ENCODE measurements at regions not wholly inside any gene's neighbourhood (a gene's known extent, or its start where the extent isn't known, plus 50 kb on each side); places are given as distances from the start of the nearest gene placed in this dataset.

GRCh38 chr11:106216281-106216680 is 138.8 kb downstream of the AASDHPPT start:
- DNase-seq, result no peak

- no peak for DNase-seq
These were observed 140.0 kb downstream of the AASDHPPT start for GRCh38 chr11:106217456-106217855.

GRCh38 chr11:106218106-106218505 is 140.6 kb downstream of the AASDHPPT start:
- DNase-seq, result no peak

GRCh38 chr11:106222626-106223025 is 145.2 kb downstream of the AASDHPPT start:
- DNase-seq, result no peak

GRCh38 chr11:106224172-106224571 is 146.7 kb downstream of the AASDHPPT start:
- DNase-seq, result no peak

- no peak for DNase-seq
These were observed 151.5 kb downstream of the AASDHPPT start for GRCh38 chr11:106228996-106229395.

GRCh38 chr11:106231591-106231990 is 154.1 kb downstream of the AASDHPPT start:
- no peak for DNase-seq

GRCh38 chr11:106233191-106233590 is 155.7 kb downstream of the AASDHPPT start:
- no peak for DNase-seq

GRCh38 chr11:106234794-106235193 is 157.3 kb downstream of the AASDHPPT start:
- DNase-seq, result no peak

GRCh38 chr11:106236295-106236694 is 158.8 kb downstream of the AASDHPPT start:
- DNase-seq, result no peak

GRCh38 chr11:106238704-106239360 is 161.4 kb downstream of the AASDHPPT start:
- no peak for DNase-seq

- DNase-seq, result no peak
These were observed 164.3 kb downstream of the AASDHPPT start for GRCh38 chr11:106241601-106242257.

GRCh38 chr11:106242718-106243415 is 165.4 kb downstream of the AASDHPPT start:
- no peak for DNase-seq

- no peak for DNase-seq
These were observed 169.0 kb downstream of the AASDHPPT start for GRCh38 chr11:106246495-106246894.

- DNase-seq, result no peak
These were observed 172.3 kb downstream of the AASDHPPT start for GRCh38 chr11:106249617-106250239.

GRCh38 chr11:106262852-106263251 is 185.4 kb downstream of the AASDHPPT start:
- DNase-seq, result no peak

GRCh38 chr11:106263527-106263926 is 186.1 kb downstream of the AASDHPPT start:
- DNase-seq, result no peak

- no peak for DNase-seq
These were observed 193.6 kb downstream of the AASDHPPT start for GRCh38 chr11:106271086-106271485.

GRCh38 chr11:106271686-106272085 is 194.2 kb downstream of the AASDHPPT start:
- DNase-seq, result no peak

- DNase-seq, result no peak
These were observed 197.7 kb downstream of the AASDHPPT start for GRCh38 chr11:106275151-106275550.

- DNase-seq, result no peak
These were observed 198.7 kb downstream of the AASDHPPT start for GRCh38 chr11:106276126-106276525.

- DNase-seq, result no peak
These were observed 199.5 kb downstream of the AASDHPPT start for GRCh38 chr11:106276859-106277436.

GRCh38 chr11:106277484-106277883 is 200.0 kb downstream of the AASDHPPT start:
- no peak for DNase-seq

All from skin of body (tissue), 1 donor.